GM18511 (cell line): ENCODE measurements at regions not wholly inside any gene's neighbourhood (a gene's known extent, or its start where the extent isn't known, plus 50 kb on each side); places are given as distances from the start of the nearest gene placed in this dataset.

ENCODE experiments used
- ATAC-seq: cut with Tn5 transposase; IDR thresholded peaks from one replicate; pipeline ENCODE4 v1.9.1; 2021; ENCODE audit warnings: mild to moderate bottlenecking, moderate library complexity; ENCODE audit not compliant: unreplicated experiment

DNA sequence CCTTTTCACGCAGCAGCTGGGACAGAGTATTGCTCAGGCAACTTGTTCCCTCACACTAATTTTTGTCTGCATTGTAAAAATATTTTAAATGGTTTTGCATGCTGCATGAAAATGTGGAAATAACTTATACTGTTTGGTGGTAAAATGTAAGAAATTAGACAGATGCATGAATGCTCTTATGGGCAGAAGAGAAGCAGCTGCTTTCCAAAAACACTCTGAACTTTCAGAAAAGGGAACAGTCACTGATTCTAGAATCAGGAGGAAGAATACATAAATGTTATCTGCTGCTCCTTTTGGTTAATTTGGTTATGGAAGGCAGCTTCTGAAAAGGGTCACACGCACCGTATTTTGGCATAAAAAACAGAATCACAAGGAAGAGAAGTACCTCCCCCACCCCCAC is 87.0 kb upstream of the RUNX1 start:
- no peak for ATAC-seq

DNA sequence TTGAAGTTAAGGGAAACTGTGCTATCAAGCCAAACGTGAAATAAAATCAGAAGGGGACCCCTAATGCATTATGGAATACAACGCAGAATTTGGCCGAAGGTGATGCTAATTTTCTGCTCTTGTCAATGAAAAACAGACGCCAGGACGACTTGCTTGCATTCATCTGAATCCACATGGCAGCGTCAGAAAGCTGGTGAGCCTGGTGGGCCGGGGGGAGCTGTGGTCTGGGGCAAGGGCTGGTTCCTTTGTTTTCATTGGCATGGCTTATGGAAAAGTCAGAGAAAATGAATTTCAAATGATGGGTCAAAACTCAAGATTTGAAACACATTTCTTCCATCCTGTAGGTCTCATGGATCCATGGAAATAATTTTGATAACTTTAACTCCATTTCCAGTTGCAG is 86.4 kb upstream of the RUNX1 start:
- ATAC-seq, result no peak

DNA sequence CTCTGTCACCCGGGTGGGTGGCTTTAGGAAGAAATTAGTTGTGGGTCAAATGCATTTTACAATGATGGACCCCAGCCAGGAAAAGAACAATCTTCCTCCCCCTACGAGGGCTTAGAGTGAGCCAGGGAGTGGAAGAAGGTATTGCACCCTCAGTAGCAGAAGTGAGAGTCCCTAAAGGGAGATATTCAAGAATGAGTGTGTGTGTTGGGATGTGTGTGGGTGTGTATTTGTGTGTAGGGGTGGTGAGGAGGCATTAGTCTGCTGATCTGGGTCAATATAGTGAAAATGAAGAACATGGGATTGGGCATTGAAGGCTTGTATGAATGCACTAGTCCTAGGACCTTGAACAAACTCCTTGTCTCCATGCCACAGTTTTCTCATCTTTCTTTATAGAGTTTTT is 85.2 kb upstream of the RUNX1 start:
- no peak for ATAC-seq

DNA sequence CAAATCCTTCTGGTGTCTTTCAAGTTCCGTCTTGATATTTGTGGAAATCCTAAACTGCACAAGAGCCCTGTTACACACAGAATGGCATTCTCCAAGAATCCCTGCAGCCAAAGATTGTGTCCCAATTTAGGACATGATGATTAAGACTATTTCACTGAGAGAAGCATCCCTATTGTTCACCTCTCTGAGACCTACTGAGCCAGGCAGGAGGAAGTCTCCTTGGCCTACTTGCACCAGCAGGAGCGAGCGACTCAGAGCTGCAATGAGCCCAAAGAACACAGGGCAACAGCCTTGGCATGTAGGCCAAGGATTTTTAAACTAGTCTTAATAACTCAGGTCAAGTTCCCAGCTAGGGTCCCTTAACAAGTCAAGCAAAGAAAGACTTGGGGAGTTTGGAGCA is 79.4 kb upstream of the RUNX1 start:
- no peak for ATAC-seq

DNA sequence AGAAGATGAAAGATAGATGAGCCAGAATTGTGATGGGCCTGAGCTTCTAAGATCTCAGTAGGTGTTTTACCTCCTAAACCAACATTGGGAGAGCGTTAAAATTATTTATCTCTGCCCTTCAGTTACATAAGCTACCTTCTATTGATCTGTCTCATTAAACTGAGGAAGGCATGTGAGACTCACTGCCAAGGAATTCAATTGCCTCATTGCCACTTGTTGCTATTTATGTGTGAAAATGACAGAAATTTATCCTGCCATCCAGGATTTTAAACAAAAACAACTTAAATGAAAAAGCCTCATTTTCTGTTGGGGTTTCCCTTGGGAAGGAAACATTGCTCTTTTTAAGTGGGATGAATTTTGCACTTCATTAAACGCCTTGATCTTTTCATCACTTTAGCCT is 78.7 kb upstream of the RUNX1 start:
- no peak for ATAC-seq

DNA sequence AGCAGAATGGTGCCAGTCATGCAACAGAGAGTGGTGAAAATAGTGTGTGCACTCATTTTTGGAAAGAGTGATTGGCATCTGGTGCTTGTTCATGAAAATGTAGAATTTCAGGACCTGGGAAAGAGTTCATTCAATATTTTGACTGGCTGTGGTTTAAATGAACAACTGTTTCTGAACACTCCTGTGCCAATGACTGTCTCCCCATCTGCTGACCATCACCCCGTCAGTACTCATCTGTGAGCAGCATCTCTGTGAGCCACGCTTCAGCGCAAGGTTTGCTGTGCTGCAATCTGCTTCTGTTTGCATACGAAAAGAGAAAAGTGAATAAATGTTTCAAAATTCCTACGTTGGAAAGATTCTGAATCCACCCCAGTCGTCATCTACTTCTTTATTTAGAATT is 77.9 kb upstream of the RUNX1 start:
- ATAC-seq, result no peak

DNA sequence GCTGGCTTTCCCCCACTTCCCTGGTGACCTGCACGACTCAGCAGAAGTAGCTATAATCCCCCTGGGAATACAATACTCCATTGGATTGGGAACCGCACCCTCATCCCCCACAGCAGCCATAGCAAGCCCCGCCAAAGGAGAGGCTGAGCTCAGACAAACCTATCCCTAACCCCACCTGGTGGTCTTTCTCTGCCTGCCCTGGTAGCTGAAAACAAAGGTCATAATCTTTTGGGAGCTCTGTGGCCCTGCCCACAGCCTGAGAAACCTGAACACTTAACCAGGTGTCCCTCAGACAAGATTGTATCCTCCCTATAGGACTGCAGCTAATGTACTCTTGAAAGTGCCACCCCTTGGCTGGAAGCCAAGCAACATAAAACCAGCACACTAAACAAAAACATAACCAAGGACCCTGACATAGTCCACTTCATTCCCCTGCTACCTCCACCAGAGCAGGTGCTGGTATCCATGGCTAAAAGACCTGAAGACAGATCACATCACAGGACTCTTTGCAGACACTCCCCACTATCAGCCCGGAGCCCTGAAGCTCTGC is 71.6 kb upstream of the RUNX1 start:
- no peak for ATAC-seq

DNA sequence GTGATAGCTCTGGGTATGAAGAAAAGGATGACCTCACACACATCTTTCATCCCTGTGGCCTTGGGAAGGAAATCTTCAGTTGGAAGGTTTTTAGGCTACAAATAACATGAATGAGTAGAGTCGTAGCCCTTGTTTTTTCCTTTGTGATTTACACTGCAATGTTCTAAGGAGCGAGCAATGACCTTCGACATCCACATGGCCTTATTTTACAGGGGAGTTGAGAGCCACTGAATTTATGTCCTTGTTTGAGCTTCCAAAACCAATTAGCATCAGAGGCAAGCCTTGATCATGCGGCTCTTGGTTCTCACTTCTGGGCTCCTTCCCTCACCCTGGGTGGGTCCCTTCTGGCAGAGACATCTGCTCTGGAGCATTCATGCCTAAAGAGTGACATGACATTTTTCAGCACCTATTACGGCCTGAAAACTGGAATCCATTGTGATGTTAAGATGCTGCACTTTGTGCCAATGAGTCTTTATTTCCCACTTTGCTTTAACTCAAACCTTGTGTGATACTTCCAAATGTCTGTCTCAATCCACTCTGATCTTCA is 70.5 kb upstream of the RUNX1 start:
- ATAC-seq, result no peak

DNA sequence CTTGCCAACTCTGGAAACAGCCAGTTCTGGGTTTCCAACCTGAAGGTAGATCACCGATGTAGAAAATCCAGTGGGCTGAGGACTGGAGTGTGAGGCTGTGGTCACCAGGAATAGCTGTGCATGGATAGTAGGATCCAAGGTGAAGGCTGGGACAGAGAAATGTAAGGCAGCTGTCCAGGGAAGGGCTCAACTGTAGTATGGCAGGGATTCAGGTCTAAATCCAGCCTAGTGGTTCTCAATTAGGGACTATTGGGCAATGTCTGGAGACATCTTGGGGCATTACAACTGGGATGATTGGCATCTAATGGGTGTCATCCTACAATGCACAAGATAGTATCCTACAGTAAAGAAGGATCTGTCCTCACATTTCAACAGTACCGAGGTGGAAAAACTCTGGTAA is 67.7 kb upstream of the RUNX1 start:
- ATAC-seq, result no peak

DNA sequence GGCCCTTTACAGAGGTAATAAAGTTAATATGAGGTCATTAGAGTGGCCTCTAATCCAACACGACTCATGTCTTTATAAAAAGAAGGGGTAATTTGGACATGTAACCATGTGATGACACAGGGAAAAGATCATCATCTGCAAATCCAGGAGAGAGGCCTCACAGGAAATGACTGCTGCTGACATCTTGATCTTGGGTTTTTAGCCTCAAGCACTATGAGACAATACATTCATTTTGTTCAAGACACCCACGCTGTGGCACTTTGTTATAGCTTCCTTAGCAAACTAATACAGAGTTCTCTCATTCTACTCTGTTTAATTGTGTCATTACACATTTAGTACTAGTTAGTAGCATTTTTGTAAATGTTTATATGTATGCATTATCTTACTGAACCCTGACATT is 64.0 kb upstream of the RUNX1 start:
- no peak for ATAC-seq

DNA sequence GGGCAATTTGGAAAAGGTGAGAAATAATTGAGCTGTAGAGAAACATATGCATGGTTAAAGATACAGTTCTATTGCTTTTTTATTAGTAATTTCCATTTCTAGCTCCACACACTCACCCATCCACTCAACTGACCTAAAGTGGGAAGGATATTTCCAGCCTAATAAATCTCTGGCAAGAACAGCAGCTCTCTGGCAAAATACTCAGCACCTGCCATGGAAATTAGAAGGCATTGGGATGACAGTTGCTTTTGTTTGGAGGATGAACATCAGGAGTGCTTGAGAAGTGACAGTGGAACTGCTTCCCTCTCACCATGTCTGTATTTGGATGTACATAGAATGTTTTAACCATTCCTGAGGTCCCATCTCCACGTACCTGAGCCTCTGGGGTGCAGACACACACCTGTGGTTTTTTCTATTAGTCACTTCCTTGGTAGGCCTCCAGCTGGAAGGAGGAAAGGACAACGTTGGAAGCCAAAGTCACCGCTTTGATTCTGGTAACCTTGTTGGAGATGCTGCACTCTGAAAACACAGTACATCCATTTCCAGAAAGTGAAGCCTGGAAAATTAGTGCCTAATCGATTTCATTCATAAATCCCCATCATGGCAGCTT is 62.3 kb upstream of the RUNX1 start:
- no peak for ATAC-seq

DNA sequence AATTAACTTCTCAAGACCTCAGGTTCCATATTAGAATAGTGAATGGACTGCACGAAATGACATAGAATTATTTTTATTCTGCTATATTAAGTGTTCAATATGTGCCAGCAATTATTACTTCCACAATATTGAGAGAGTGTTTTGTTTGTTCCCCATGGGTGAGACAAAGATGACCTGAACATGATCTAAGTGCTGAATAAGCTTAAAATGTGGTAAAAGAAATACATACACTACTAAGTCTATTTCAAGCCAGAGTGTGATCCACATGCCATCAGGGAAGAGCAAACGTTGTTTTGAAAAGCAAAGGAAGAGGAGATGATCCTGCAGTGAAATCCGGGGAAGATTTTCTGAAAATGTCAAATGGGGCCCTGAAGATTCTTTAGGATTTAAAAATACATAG is 59.8 kb upstream of the RUNX1 start:
- ATAC-seq, result no peak

DNA sequence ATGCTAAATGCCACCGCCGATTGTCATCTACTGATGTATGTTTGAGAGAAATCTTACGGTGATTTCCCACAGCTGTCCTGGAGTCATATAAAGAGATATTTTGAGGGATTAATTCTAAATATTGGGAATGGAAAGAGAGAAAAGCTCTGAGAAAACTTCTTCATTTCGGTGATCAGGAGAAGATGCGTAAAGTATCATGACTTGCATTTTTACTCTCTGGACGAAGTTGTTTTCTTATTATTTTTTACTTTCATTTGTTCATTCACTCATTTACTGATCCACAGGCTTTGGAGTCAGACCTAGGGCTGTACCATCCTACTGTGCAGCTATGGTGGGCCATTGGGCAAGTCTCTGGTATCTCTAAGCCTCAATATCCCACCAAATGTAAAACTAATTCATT is 58.4 kb upstream of the RUNX1 start:
- ATAC-seq, result no peak

DNA sequence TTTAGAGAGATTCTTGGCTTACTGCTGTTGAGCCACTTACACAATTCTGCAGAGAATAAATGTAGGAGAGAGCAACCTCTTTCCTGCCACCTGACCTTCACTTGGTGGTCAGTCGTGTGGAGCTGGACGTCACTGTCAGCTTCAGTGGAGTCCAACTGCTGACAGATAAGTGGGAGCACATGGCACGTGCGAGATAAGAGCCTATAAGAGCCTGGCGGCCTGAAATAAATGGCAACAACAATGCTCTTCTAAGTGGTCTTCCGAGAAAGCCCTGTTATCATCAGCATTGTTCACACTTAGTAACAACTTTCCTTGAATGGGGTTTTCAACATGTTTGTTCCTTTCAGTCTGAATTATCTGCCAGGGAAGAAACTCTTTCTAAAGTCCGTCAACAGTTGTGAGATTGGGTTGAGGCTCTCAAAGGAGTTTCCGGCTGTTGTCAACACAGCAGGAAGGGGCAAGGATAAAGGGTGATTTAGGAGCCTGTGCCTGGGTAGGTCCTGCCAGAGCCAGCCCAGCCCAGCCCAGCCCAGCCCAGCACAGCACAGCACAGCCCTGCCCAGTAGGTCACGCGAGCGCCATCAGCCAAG is 57.2 kb upstream of the RUNX1 start:
- no peak for ATAC-seq

DNA sequence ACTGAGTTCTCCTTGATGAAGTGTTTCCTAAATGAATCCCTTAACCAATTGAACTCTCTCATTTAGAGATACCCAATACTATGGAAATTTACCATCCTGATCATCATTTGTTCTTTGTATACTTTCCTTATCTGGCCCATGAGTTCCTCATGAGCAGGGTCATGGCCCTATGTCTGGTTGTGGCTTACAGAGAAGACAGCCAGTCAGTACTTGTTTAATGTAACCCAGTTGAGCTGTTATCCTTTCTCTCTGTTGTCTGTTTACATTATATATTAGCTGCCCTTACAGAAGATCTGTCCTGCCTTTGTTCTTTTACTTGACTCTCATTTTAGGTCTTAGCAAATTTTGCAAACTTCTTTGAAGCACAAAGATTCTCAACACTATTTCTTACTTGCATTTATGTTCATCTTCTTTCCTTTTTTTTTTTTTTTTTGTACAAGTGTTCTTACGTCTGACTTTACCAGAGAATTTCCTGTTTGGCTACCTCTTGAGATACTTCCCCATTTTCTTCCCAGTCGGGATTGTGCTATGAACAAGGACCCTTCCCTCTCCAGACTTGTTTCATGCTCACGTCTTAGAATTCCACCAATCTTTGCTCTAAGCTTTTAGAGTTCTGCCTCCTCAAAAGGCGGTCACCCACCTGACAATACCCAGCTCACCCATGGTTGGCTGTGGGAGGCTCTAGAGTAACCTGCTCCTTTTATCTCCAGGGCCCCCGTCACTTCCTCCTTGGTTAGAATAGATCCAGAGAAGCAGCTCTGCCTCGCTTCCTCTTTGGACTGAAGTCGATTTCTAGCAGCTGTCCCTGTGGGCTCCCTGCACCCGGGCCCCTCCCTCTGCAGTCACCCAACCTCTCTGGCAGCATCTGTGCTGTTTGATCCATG is 53.6 kb upstream of the RUNX1 start:
- no peak for ATAC-seq

DNA sequence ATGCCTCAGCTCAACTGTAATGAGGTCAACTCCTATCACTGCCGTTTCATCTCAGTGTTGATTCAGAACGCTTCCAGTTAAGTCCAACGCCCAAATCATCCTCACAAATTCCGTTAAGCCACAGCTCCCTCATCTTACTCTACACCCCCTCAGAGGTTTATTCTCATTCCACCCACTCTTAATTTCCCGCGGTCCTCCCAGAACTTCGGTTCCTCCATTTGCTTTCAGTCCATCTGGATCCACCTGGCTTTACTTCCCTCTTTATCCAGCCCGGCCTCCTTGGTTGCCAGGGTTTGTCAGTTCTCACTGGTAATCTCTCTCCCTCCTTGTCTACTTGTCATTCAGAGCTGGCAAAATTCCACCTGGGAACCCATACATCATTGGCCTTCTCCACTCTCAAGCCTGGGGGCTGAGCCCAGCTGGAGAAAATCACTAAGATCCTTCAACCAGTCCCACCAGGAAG is 51.3 kb upstream of the RUNX1 start:
- no peak for ATAC-seq

DNA sequence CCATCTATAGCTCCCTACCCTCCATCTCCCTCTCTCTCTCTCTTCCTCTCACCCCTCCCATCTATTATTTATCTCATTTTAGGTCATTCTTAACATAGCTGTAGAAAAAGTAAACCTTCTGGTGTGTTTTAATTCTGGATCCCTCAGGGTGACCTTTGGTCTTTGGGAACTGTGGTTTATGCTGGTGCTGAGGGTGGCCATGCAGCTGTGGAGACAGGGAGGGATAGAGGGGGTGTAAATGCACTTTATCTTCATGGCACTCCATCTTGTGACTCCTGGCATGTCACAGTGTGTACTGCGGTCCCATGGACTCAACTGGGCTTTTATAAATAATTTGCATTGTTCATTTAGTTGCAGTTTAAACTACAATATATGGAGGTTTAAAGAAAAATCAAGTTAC is 50.2 kb upstream of the RUNX1 start:
- ATAC-seq, result no peak
